Effector memory CD8-positive, alpha-beta T cell (primary cell): ENCODE measurements at regions not wholly inside any gene's neighbourhood (a gene's known extent, or its start where the extent isn't known, plus 50 kb on each side); places are given as distances from the start of the nearest gene placed in this dataset.
A peak's percentile ranks its signal among the peaks of the same experiment; 100 is the strongest.
"Not testable (repeated sequence)": the region's sequence is repeated elsewhere in the genome, so short reads cannot be mapped to it uniquely, and the experiment has no call there.

Source experiments
- ATAC-seq: fragments of 150-1000 bp; cut with Tn5 transposase; replicated peaks from 2 replicates; pipeline ENCODE4 v1.10.0; 2021; ENCODE audit warnings: mild to moderate bottlenecking, moderate library complexity
- DNase-seq, 3 experiments: peaks; one replicate each; pipeline ENCODE4 v3.0.0; 2021
- H3K27ac Mint-ChIP-seq, 2 donors: one replicate each; pipeline ENCODE4 v1.8.0; 2022; ENCODE audit warnings: mild to moderate bottlenecking in 2 of 2, mixed read lengths in 2 of 2, moderate library complexity in 2 of 2
- H3K27me3 Mint-ChIP-seq, 2 donors: one replicate each; pipeline ENCODE4 v1.8.0; 2022; ENCODE audit warnings: mixed read lengths in 2 of 2
- H3K36me3 Mint-ChIP-seq: one replicate; pipeline ENCODE4 v1.8.0; 2022; ENCODE audit warnings: mild to moderate bottlenecking, moderate library complexity, mixed read lengths; ENCODE audit not compliant: insufficient read depth
- H3K4me1 Mint-ChIP-seq, 2 donors: one replicate each; pipeline ENCODE4 v1.8.0; 2022; ENCODE audit warnings: low read depth in 2 of 2, mixed read lengths in 2 of 2
- H3K4me3 Mint-ChIP-seq, 2 donors: one replicate each; pipeline ENCODE4 v1.8.0; 2022; ENCODE audit warnings: mild to moderate bottlenecking in 2 of 2, mixed read lengths in 2 of 2, moderate library complexity in 2 of 2
- H3K9me3 Mint-ChIP-seq, 2 donors: one replicate each; pipeline ENCODE4 v1.8.0; 2022; ENCODE audit warnings: mixed read lengths in 2 of 2

DNA sequence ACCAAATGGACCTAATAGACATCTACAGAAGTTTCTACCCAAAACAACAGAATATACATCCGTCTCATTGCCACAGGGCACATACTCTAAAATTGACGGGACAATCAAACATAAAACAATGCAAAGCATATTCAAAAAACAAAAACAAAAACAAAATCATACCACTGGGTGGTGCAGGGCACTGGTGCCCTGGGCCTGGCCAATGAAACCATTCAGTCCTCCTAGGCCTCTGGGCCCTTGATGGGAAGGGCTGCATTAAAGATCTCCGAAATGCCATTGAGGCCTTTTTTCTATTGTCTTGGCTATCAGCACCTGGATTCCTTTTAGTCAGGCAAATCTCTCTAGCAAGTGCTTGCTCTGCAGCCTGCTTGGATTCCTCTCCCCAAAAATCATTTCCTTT, 213.9 kb upstream of the ZCCHC13 start:
- DNase-seq: no peak
- Mint-ChIP-seq H3K4me1 (no peaks in the 10 kb centered on the region), H3K27ac (no peak overlapping the region), H3K4me3 (no peak overlapping the region), H3K27me3 (no peaks in the 10 kb centered on the region), H3K36me3 (no peaks in the 10 kb centered on the region), H3K9me3 (peaks cover 0 to 2% of the 10 kb centered on the region in 2 donors)
- no peak for ATAC-seq

DNA sequence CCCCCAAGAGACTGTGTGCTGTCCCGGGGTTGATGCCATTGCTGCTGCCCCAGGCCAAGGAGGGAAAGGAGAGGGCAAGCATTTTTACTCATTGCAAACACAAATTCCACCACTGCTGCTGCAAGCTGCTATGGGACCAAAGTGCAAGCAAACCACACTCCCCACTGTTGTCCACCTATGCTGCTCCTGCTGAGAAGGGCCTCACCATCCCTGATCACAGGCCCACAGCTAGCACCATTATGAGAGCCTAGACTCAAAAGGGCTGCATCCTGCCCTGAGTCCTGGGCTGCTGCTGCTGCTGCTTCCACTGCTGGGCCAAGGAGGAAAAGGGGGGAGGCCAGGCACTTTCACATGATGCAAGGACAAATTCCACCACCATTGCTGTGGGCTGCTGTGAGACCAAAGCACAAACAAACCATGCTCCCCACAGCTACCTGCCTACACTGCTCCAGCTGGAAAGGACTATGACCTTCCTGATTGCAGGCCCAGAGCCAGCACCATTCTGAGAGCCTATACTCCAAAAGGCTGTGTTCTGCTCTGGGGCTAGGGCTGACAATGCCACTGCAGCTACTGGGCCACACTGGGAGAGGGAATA, 218.2 kb upstream of the ZCCHC13 start:
- Mint-ChIP-seq H3K4me3 (no peak overlapping the region), H3K27me3 (no peaks in the 10 kb centered on the region), H3K4me1 (no peaks in the 10 kb centered on the region), H3K9me3 (peaks cover 0 to 2% of the 10 kb centered on the region in 2 donors), H3K36me3 (no peaks in the 10 kb centered on the region), H3K27ac (no peak overlapping the region)
- ATAC-seq (no peak), DNase-seq (no peak)

DNA sequence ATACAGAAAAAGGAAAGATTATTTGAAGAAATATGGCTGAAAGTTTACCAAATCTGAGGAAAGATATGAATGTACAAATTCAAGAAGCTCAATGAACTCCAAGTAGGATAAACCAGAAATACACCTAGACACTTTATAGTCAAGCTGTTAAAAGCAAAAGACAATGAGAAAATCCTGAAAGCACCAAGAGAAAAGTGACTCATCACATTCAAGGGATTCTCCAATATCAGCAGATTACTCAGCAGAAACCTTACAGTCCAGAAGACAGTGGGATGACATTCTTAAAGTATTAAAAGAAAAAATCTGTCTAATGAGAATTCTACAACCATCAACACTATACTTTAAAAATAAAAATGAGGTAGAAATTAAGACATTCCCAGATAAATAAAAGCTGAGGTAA, 223.8 kb upstream of the ZCCHC13 start:
- H3K4me1 Mint-ChIP-seq: no peaks in the 10 kb centered on the region
- H3K9me3 Mint-ChIP-seq: peaks cover 2 to 6% of the 10 kb centered on the region in 2 donors
- H3K36me3 Mint-ChIP-seq: no peaks in the 10 kb centered on the region
- H3K4me3 Mint-ChIP-seq: no peak overlapping the region
- no peak overlapping the region for H3K27ac Mint-ChIP-seq
- DNase-seq (no peak), ATAC-seq (no peak)
- H3K27me3 Mint-ChIP-seq: no peaks in the 10 kb centered on the region

DNA sequence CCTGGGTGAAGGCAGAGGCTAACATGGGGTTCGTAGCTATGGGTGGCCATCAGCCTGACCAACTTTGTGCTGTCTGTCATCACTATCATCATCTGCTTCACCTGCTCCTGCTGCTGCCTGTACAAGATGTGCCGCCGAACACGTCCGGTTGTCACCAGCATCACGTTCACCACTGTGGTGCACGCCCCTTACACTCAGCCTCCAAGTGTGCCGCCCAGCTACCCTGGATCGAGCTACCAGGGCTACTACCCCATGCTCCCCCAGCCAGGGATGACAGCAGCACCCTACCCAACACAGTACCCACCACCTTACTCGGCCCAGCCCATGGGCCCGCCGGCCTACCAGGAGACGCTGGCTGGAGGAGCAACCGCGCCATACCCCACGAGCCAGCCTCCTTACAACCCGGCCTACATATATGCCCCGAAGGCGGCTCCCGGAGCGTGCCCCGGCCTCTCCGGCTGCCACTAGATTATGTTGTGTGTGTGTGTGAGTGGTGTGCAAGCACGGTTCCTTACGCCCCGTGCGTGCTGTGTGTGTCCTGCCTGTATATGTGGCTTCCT, 213.4 kb upstream of the XIST start:
- H3K36me3 Mint-ChIP-seq: no peaks in the 10 kb centered on the region
- no peaks in the 10 kb centered on the region for H3K4me1 Mint-ChIP-seq
- no peaks in the 10 kb centered on the region for H3K9me3 Mint-ChIP-seq
- no peak for DNase-seq
- no peak overlapping the region for H3K4me3 Mint-ChIP-seq
- no peak overlapping the region for H3K27ac Mint-ChIP-seq
- H3K27me3 Mint-ChIP-seq: no peaks in the 10 kb centered on the region
- no peak for ATAC-seq

DNA sequence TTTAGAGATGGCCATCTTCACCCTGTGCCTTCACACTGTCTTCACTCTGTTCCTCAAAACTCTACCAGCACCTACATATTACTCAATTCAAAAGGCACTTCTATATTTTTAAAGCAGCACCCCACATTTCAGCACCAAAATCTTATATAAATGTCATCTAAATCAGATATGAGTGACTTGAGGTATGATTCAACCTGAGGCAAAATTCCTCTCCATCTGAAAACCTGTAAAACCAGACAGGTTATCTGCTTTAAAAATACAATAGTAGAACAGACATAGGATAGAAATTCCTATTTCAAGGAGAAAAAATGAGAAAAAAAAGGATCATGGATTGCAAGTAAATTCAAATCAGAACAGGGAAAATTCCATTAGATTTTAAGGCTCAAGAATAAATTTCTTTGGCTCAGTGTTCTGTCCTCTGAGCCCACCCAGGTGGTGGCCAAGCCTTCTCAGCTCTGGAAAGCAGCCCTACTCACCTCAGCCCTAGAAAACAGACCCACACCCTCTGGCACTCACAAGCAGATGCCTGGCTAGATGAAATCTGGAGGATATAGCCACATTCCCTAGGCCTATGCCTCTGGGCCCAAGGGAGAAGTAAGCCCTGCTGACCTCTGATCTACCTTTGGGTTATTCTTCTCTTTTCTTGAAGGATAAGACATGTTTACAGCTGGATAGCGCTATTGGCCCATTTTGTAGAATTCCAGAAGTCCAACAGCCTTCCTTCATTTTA, 211.1 kb upstream of the XIST start:
- no peak overlapping the region for H3K27ac Mint-ChIP-seq
- no peaks in the 10 kb centered on the region for H3K9me3 Mint-ChIP-seq
- no peak for ATAC-seq
- H3K4me1 Mint-ChIP-seq: no peaks in the 10 kb centered on the region
- no peaks in the 10 kb centered on the region for H3K36me3 Mint-ChIP-seq
- no peak for DNase-seq
- no peaks in the 10 kb centered on the region for H3K27me3 Mint-ChIP-seq
- H3K4me3 Mint-ChIP-seq: no peak overlapping the region

DNA sequence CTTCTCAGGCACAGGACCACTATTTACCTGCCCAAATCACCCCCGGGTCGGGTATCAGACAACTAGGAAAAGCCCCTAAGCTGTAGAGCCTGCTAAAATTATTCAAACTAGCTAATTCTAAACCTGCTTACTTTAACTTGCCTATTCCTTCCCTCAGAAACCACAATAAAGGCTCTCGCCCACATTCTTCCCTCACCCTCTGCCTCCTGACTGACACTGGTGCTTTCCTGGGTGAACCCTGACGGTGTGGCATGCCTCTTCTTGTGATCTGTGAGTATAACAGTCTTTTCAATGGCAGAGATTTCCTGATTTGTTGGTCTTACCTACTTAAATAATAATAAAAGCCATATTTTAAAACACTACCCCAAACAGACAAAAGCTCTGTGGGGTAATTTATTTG, 209.4 kb upstream of the XIST start:
- H3K4me1 Mint-ChIP-seq: no peaks in the 10 kb centered on the region
- no peaks in the 10 kb centered on the region for H3K27me3 Mint-ChIP-seq
- H3K9me3 Mint-ChIP-seq: no peaks in the 10 kb centered on the region
- ATAC-seq (no peak), DNase-seq (no peak)
- no peaks in the 10 kb centered on the region for H3K36me3 Mint-ChIP-seq
- no peak overlapping the region for H3K4me3 Mint-ChIP-seq
- no peak overlapping the region for H3K27ac Mint-ChIP-seq

DNA sequence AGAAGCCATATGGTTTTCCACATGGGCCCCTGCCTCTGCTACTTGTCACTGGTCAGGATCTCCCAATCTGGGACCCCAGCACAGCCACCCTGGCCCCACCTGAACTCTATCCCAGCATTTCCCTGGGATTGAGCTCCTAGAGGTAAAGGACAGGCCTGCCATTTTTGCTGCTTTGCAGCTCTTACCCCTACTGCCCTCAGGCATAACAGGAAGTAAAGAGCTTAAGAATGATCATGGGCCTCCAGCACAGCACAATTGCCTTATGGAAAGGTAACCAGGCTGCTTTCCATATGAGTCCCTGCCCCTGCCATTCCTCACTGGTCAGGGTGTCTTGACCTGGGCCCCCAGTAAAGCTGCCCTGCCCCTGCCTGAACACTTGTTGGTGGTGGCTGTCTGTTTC, 196.6 kb upstream of the XIST start:
- Mint-ChIP-seq H3K4me1 (no peaks in the 10 kb centered on the region), H3K27me3 (no peaks in the 10 kb centered on the region), H3K36me3 (no peaks in the 10 kb centered on the region), H3K9me3 (peaks cover 0 to 4% of the 10 kb centered on the region in 2 donors), H3K27ac (no peak overlapping the region), H3K4me3 (no peak overlapping the region)
- DNase-seq (no peak), ATAC-seq (no peak)

DNA sequence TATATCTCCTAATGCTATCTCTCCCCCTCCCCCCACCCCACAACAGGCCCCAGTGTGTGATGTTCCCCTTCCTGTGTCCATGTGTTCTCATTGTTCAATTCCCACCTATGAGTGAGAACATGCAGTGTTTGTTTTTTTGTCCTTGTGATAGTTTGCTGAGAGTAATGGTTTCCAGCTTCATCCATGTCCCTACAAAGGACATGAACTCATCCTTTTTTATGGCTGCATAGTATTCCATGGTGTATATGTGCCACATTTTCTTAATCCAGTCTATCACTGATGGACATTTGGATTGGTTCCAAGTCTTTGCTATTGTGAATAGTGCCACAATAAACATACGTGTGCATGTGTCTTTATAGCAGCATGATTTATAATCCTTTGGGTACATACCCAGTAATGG, 181.6 kb upstream of the XIST start:
- not testable (repeated sequence) for H3K27me3 Mint-ChIP-seq, H3K4me3 Mint-ChIP-seq, ATAC-seq, DNase-seq, H3K27ac Mint-ChIP-seq, H3K9me3 Mint-ChIP-seq, H3K4me1 Mint-ChIP-seq, H3K36me3 Mint-ChIP-seq

DNA sequence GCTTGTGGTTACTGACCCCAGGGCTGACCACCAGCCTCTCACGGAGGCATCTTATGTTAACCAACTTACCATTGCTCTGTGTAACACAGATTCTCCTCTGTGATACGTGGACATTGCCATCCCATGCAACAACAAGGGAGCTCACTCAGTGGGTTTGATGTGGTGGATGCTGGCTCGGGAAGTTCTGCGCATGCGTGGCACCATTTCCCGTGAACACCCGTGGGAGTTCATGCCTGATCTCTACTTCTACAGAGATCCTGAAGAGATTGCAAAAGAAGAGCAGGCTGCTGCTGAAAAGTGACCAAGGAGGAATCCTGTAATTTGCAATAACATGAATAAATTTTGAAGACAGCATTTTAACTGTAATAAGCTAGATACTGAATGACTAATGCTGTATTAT, 179.0 kb upstream of the XIST start:
- H3K4me1 Mint-ChIP-seq, H3K27me3 Mint-ChIP-seq, H3K4me3 Mint-ChIP-seq, H3K27ac Mint-ChIP-seq, DNase-seq, H3K9me3 Mint-ChIP-seq, H3K36me3 Mint-ChIP-seq, ATAC-seq: not testable (repeated sequence)

DNA sequence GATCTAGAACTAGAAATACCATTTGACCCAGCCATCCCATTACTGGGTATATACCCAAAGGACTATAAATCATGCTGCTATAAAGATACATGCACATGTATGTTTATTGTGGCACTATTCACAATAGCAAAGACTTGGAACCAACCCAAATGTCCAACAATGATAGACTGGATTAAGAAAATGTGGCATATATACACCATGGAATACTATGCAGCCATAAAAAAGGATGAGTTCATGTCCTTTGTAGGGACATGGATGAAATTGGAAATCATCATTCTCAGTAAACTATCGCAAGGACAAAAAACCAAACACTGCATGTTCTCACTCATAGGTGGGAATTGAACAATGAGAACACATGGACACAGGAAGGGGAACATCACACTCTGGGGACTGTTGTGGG, 178.3 kb upstream of the XIST start:
- H3K27me3 Mint-ChIP-seq, H3K9me3 Mint-ChIP-seq, ATAC-seq, H3K4me1 Mint-ChIP-seq, H3K36me3 Mint-ChIP-seq, DNase-seq, H3K4me3 Mint-ChIP-seq, H3K27ac Mint-ChIP-seq: not testable (repeated sequence)

DNA sequence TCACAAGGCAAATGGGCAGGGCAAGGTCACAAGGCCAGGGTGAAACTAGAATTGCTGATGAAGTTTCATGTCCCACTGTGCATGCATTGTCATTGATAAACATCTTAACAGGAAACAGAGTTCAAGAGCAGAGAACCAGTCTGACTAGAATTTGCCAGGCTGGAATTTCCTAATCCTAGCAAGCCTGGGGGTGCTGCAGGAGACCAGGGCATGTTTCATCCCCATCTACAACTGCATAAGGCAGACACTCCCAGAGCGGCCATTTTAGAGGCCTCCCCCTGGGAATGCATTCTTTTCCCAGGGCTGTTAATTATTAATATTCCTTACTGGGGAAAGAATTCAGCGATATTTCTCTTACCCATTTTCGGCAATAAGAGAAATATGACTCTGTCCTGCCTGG, 172.6 kb upstream of the XIST start:
- DNase-seq, H3K4me3 Mint-ChIP-seq, H3K9me3 Mint-ChIP-seq, H3K4me1 Mint-ChIP-seq, H3K27me3 Mint-ChIP-seq, H3K36me3 Mint-ChIP-seq, H3K27ac Mint-ChIP-seq, ATAC-seq: not testable (repeated sequence)

DNA sequence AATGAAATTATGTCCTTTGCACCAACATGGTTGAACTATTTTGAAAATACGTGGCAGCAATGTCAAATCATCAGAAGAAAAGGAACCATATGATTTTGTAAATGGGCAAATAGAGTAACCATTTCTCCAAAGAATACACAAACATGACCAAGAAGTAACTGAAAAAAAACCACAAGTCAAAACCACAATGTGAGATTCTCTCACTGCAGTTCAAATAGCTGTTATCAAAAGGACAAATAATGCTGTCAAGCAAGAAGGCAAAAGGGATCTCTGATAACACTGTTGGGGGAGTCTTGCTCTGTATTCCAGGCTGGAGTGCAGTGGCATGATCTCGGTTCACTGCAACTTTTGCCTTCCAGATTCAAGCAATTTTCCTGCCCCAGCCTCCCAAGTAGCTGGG, 170.7 kb upstream of the XIST start:
- no peak overlapping the region for H3K4me3 Mint-ChIP-seq
- no peak for ATAC-seq
- no peak overlapping the region for H3K27ac Mint-ChIP-seq
- no peaks in the 10 kb centered on the region for H3K36me3 Mint-ChIP-seq
- H3K4me1 Mint-ChIP-seq: no peaks in the 10 kb centered on the region
- DNase-seq: no peak
- no peaks in the 10 kb centered on the region for H3K9me3 Mint-ChIP-seq
- no peaks in the 10 kb centered on the region for H3K27me3 Mint-ChIP-seq

DNA sequence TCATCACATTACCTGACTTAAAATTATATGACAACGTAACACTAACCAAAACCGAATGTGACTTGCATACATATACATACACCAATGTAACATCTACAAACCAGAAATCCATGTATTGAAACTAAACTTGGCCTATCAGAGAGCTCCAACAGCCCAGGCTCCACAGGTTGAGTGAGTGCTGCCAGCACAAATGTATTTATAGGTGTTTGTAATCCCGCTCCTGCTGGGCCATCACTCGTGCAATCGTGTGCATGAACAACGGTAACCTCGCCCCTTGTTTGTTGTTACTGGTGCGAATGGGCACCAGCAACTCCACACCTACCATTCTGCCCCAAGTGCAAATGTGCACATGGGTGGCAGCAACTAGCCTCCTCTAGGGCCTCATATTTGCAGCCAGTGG, 165.7 kb upstream of the XIST start:
- Mint-ChIP-seq H3K4me1 (no peaks in the 10 kb centered on the region), H3K27ac (no peak overlapping the region), H3K9me3 (no peaks in the 10 kb centered on the region), H3K4me3 (no peak overlapping the region), H3K36me3 (no peaks in the 10 kb centered on the region), H3K27me3 (no peaks in the 10 kb centered on the region)
- DNase-seq: no peak
- no peak for ATAC-seq

DNA sequence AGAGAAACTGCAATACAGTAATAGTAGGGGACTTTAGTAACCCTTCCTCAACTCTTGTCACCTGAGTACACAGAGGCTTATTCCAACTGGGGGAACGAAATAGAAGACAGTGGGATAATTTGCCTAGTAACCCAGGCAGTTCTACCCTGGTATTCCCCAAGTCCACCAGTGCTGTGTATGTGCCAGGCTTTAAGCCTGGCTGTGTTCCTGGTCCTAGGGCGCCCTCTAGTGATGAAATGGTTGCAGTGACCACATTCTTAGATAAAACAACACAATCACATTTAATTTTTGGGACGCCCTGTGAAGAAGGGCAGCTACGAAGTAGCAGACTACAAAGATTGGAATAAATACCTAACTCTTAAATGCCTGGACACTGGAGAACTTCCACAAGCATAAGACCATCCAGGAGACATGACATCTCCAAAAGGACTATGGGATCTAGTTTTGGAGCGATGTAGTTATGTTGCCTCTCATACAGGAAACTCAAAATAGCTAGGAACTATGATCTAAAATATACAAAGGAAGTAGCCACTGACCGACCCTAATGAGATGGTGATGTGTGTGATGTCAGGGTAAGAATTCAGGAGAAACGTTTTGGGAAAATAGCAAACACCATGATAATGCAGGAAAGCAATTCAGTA, 163.0 kb upstream of the XIST start:
- Mint-ChIP-seq H3K4me3 (no peak overlapping the region), H3K27me3 (no peaks in the 10 kb centered on the region), H3K4me1 (no peaks in the 10 kb centered on the region), H3K36me3 (no peaks in the 10 kb centered on the region), H3K9me3 (no peaks in the 10 kb centered on the region), H3K27ac (no peak overlapping the region)
- ATAC-seq (peak; percentile 52), DNase-seq (peak; percentile 40 to 45 (median 45))
